ENCODE measurements at regions not wholly inside any gene's neighbourhood (a gene's known extent, or its start where the extent isn't known, plus 50 kb on each side); places are given as distances from the start of the nearest gene placed in this dataset.
A peak's percentile ranks its signal among the peaks of the same experiment; 100 is the strongest.

DNA sequence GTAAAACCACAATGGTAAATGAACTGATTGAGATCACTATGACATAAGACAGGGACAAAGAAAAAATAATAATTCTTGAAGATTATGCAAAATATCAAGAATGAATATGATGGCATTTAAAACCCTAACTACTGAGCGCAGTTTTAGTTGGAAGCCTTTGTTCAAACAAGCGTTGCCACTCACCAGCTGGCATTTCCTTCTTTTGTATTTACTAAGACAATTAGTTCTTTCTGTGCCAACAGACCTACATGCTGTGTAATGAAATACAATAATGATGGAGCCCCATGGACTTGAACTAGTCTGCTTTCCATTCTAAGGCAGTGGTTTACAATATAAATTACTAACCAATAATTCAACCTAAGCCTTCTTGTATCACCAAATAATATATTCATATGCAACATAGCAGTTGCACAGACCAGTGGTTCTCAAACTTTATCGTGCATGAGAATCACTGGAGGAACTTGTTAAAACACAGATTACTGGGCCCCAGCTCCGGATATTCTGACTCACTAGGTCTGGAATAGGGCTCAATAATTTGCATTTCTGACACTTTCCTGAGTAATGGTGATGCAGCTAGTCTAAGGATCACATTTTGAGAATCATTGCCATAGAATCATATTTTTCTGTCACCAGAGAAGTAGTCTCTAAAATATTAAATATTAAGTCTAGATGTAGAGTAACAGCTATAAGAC lies 196.4 kb upstream of the MAGEB18 start:
- H3K36me3 Mint-ChIP-seq (ENCODE audit: low read depth) = no peaks in the 10 kb centered on the region
- peaks cover 4% of the 10 kb centered on the region for H3K9me3 Mint-ChIP-seq
- ATAC-seq (no peak), DNase-seq (no peak)
- H3K4me1 Mint-ChIP-seq = no peaks in the 10 kb centered on the region
- no peak overlapping the region for H3K4me3 Mint-ChIP-seq
- H3K27ac Mint-ChIP-seq = no peak overlapping the region
- no peaks in the 10 kb centered on the region for H3K27me3 Mint-ChIP-seq

DNA sequence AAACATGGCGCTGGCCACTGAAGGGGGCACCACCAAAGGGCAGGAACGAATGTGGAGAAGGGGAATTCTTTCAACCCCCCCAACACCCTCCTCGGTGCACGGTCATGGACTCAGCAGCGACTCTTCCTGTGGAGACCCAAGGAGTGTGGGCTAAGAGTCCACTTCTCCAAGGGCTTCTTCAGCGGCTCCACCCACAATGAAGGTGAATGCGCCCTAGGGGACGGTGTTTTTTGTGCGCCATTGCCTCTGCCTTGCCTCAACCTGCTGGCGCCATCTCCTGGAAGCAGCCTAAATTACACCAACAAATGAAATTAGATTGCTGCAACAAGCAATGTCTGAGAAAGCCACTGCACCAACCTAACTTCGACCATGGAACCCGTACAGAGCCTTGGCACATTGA lies 169.2 kb upstream of the MAGEB18 start:
- Mint-ChIP-seq H3K9me3 (peaks cover 9% of the 10 kb centered on the region), H3K27ac (no peak overlapping the region), H3K36me3 (ENCODE audit: low read depth) (no peaks in the 10 kb centered on the region), H3K27me3 (no peaks in the 10 kb centered on the region), H3K4me1 (no peaks in the 10 kb centered on the region), H3K4me3 (no peak overlapping the region)
- DNase-seq (peak; percentile 1), ATAC-seq (no peak)

DNA sequence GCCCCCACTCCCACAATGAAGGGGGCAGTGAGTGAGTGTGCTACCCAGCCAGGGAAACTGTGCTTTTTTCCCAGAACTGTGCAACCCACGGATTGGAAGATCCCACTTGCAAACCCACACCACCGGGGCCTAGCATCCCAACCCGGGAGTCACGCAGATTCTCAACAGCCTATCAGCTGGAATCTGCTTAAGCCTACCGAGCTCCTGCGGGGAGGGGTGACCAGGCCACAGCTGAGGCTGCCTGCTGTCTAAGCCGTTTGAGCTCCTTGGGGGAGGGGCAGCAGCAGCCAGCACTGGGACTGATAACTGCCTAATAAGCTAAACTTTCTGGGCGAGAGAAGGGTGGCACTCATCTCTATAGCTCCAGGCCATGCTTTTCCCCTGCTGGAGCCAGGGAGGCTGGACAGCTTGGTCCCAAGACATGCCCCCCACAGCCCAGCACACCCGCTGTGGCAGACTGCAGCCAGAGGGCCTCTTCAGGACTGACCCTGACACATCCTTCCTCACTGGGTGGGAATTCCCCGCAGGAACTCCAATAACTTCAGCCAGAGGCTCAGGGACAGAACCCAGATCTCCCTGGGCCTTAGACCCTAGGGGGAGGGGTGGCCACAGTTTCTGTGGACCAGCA lies 161.3 kb upstream of the MAGEB18 start:
- H3K4me3 Mint-ChIP-seq = no peak overlapping the region
- H3K27me3 Mint-ChIP-seq = no peaks in the 10 kb centered on the region
- peaks cover 6% of the 10 kb centered on the region for H3K9me3 Mint-ChIP-seq

DNA sequence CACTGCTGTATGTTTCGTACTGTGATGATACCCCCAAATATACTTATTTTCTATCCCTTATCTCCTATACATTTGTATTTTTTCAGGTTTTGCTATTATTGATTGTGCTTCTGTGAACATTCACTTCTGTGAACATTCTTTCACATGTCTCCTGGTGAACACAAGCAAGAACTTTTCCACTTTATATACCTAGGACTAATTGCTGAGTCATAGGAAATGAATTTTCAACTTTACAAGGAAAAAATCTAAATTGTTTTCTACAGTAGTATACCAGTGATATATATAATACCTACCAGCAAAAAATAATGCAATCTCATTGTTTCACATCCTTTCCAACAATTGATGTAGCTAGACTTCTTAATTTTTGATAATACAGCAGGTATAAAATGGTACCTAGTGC lies 139.5 kb upstream of the MAGEB18 start:
- H3K27me3 Mint-ChIP-seq = no peaks in the 10 kb centered on the region
- ATAC-seq (no peak), DNase-seq (no peak)
- no peak overlapping the region for H3K4me3 Mint-ChIP-seq
- no peaks in the 10 kb centered on the region for H3K4me1 Mint-ChIP-seq
- H3K27ac Mint-ChIP-seq = no peak overlapping the region
- no peaks in the 10 kb centered on the region for H3K36me3 Mint-ChIP-seq (ENCODE audit: low read depth)
- H3K9me3 Mint-ChIP-seq = no peaks in the 10 kb centered on the region

More for the DNA sequence above, 161.3 kb upstream of the MAGEB18 start:
- Mint-ChIP-seq H3K36me3 (ENCODE audit: low read depth) (no peaks in the 10 kb centered on the region), H3K4me1 (no peaks in the 10 kb centered on the region), H3K27ac (no peak overlapping the region)
- no peak for DNase-seq
- ATAC-seq = no peak

DNA sequence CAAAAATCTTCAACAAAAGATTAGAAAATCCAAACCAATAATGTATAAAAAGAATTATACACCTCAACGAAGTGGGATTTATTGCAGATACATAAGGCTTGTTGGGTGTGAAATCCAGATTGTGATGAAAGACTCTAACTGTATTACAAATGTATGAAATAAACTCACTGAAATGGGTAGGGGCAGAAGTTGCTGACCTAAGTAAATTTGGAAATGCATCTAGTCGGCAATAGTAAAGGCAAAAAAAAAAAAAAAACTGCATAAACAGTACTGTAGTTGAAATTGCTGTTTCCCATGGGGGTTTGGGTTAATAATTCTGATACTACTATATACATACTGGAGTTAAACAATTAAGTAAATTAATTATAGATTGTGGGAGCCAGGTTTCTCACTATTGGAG lies 130.7 kb upstream of the MAGEB18 start:
- H3K27ac Mint-ChIP-seq = no peak overlapping the region
- H3K4me1 Mint-ChIP-seq = no peaks in the 10 kb centered on the region
- ATAC-seq (no peak), DNase-seq (no peak)
- H3K27me3 Mint-ChIP-seq = no peaks in the 10 kb centered on the region
- H3K36me3 Mint-ChIP-seq (ENCODE audit: low read depth) = no peaks in the 10 kb centered on the region
- peaks cover 4% of the 10 kb centered on the region for H3K9me3 Mint-ChIP-seq
- no peak overlapping the region for H3K4me3 Mint-ChIP-seq

DNA sequence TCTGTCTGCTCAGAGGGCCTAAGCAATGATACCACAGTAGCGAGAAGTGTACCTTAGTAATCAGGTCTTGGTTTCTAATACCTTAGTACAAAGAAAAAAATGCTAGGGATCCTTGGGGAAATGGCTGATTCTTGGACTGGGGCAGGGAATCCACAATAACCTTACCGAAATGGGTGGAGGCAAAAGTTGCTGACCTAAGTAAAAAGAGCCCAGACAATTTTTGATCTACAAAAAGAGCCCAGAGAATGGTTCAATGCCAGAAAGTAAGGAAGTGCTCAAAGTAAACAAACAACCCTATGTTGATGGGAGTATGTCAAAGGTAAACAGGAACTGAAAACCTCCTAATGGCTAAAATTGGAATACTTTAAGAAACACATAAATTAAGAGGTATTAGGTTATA lies 130.1 kb upstream of the MAGEB18 start:
- no peak for DNase-seq
- ATAC-seq = no peak
- H3K4me1 Mint-ChIP-seq = no peaks in the 10 kb centered on the region
- no peak overlapping the region for H3K27ac Mint-ChIP-seq
- no peaks in the 10 kb centered on the region for H3K27me3 Mint-ChIP-seq
- H3K36me3 Mint-ChIP-seq (ENCODE audit: low read depth) = no peaks in the 10 kb centered on the region
- peaks cover 4% of the 10 kb centered on the region for H3K9me3 Mint-ChIP-seq
- H3K4me3 Mint-ChIP-seq = no peak overlapping the region

DNA sequence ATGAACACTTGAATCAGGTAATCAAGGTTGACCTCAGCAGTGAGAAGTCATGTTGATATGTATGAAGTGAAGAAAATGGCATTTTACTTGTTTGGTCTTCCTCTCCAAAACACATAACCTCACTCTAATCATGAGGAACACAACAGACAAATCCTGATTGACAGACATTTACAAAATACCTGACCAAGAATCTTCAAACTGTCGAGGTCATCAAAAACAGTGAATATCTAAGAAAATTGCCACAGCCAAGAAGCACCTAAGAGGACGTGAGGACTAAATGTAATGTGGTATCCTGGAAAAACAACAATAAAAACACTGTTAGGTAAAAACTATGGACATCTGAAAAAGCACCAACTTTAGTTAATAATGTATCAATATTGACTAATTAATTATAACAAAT lies 129.5 kb upstream of the MAGEB18 start:
- H3K27ac Mint-ChIP-seq = no peak overlapping the region
- peaks cover 4% of the 10 kb centered on the region for H3K9me3 Mint-ChIP-seq
- H3K4me3 Mint-ChIP-seq = no peak overlapping the region

DNA sequence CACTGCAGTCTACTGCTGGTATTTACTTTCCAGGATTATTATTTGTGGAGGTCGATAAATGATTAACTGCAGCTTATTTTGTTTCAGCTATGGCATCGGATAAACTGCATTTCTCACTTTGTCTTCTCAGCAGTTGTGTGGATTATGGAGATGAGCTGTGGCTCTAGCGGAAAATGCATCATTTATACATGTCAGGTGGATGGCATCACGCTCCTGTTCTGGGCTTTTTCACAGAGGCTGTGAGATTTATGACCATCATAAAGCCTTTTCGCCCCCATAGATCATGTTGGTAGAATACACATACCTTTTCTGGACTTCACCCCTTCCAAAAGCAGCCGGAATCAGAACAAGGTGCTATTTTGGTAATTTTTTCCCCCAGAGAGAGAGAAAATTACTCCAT lies 118.8 kb upstream of the MAGEB18 start:
- no peak for DNase-seq
- Mint-ChIP-seq H3K4me1 (no peaks in the 10 kb centered on the region), H3K36me3 (ENCODE audit: low read depth) (no peaks in the 10 kb centered on the region), H3K27me3 (no peaks in the 10 kb centered on the region), H3K9me3 (no peaks in the 10 kb centered on the region), H3K27ac (no peak overlapping the region), H3K4me3 (no peak overlapping the region)
- no peak for ATAC-seq

More for the DNA sequence above, 129.5 kb upstream of the MAGEB18 start:
- H3K27me3 Mint-ChIP-seq = no peaks in the 10 kb centered on the region
- ATAC-seq = no peak
- no peak for DNase-seq
- no peaks in the 10 kb centered on the region for H3K4me1 Mint-ChIP-seq
- no peaks in the 10 kb centered on the region for H3K36me3 Mint-ChIP-seq (ENCODE audit: low read depth)

DNA sequence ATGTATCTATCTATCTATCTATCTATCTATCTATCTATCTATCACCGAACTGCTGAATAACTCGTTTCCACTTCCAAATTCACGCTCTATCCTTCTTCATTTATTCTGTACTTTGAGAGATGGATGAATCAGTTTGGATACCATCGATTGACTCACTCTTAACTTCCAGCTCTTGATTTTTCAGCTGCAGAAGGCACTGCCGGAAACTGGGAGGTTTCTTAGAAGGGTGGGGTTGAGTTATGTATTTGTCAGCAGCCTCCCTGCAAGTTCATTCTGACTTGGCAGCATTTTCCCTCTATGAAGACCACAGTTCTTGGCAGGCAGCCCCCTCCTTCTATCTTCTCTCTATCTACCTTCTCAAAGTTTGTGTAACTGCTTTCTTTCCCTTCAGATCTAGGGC lies 112.0 kb upstream of the MAGEB18 start:
- Mint-ChIP-seq H3K36me3 (ENCODE audit: low read depth) (no peaks in the 10 kb centered on the region), H3K27me3 (no peaks in the 10 kb centered on the region), H3K4me3 (no peak overlapping the region), H3K27ac (no peak overlapping the region), H3K9me3 (no peaks in the 10 kb centered on the region), H3K4me1 (no peaks in the 10 kb centered on the region)
- DNase-seq (no peak), ATAC-seq (no peak)

DNA sequence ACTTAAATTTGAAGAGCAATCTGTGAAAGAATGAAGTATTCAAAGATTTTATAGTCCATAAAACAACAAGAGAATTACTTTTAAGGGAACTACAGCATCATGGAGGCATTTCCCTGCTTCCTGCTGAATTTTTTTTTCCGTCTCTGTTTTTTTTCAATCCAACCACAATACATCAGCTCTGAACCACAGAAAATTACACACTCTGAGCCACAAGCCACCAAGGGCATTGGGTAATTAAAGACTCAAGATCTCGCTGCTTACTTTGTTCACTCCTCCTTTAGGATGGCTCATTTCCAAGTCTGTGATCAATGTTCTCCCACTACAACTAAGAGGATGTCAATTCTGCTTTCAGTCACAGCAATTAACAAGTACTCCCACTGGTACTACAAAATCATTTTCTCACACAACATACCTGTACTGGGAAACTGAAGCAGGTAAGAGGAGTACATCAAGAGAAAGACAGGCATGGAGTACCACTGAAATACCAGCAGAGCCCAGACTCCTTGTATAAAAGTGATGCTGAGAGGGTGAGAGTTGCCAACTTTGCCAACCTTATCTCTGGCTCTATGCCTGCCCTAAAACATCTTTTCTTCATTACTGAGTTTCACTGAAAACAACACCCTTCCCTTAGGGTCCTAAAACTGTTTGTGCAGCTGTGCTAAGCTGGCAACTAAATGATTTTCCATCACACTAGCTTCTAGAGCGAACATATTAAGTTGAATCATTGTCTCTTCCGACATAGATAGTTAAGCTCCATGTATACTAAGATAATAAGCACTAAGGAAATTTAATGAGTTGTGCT lies 105.8 kb upstream of the MAGEB18 start:
- H3K4me1 Mint-ChIP-seq = no peaks in the 10 kb centered on the region
- DNase-seq = no peak
- H3K9me3 Mint-ChIP-seq = no peaks in the 10 kb centered on the region
- no peak overlapping the region for H3K4me3 Mint-ChIP-seq
- H3K27ac Mint-ChIP-seq = no peak overlapping the region
- no peaks in the 10 kb centered on the region for H3K36me3 Mint-ChIP-seq (ENCODE audit: low read depth)
- H3K27me3 Mint-ChIP-seq = no peaks in the 10 kb centered on the region
- ATAC-seq = no peak

DNA sequence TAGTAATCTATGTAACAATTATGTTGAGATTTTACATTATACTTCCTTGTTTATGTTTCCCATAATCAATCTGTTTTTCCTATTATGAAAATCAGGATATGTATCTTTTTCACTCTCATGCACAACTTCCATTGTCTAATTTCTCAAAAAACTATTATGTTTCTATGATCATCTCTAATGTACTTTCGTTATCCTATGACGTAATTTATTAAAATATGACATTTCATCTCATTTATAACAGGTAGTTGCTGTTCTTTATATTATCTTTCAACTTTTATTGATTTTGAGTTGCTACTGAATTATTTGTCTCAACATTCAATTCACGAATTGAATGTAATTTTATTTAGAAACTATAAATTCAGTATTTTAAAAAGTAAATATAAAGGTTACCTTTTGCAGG lies 100.8 kb upstream of the MAGEB18 start:
- Mint-ChIP-seq H3K27ac (no peak overlapping the region), H3K27me3 (no peaks in the 10 kb centered on the region), H3K9me3 (no peaks in the 10 kb centered on the region), H3K36me3 (ENCODE audit: low read depth) (no peaks in the 10 kb centered on the region), H3K4me1 (no peaks in the 10 kb centered on the region), H3K4me3 (no peak overlapping the region)
- ATAC-seq = no peak
- DNase-seq = no peak

DNA sequence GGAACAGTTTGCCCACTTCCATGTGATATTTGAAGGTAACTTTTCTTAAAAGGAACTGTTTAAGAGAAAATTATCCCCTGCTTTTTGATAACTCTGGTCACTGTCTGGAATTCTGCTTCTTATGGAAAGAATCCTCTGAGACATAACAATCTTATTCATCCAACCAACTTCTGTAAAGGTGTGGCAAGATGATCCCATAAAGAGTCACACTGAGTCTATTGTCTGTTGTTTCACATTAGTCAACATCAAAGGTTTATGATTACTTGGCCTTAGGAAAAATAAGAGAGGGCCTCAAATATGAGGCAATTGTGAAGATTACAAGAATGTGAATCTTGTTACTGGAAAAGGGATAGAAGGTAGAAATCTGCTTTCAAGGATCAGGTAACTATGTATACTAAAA lies 88.0 kb upstream of the MAGEB18 start:
- H3K4me3 Mint-ChIP-seq = no peak overlapping the region
- DNase-seq (no peak), ATAC-seq (no peak)
- no peaks in the 10 kb centered on the region for H3K4me1 Mint-ChIP-seq
- H3K27ac Mint-ChIP-seq = no peak overlapping the region
- no peaks in the 10 kb centered on the region for H3K36me3 Mint-ChIP-seq (ENCODE audit: low read depth)
- H3K9me3 Mint-ChIP-seq = no peaks in the 10 kb centered on the region
- no peaks in the 10 kb centered on the region for H3K27me3 Mint-ChIP-seq

DNA sequence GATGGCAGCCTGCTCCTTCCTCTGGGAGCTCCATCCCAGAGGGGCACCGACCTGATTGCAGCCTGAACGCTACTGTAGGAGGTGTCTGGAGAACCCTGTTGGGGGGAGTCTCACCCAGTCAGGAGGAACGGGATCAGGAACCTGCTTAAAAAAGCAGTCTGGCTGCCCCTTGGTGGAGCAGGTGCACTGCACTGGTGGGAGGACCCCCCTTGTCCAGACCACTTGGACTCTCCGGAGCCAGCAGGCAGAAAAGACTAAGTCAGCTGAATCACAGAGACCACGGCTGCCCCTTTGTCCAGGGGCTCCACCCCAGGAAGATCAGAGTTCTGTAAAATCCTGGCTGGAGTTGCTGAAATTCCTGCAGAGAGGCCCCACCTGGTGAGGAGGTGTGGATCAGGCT lies 67.3 kb upstream of the MAGEB18 start:
- no peaks in the 10 kb centered on the region for H3K27me3 Mint-ChIP-seq
- no peaks in the 10 kb centered on the region for H3K36me3 Mint-ChIP-seq (ENCODE audit: low read depth)
- no peak for ATAC-seq
- no peak overlapping the region for H3K27ac Mint-ChIP-seq
- H3K4me3 Mint-ChIP-seq = no peak overlapping the region
- H3K4me1 Mint-ChIP-seq = no peaks in the 10 kb centered on the region
- H3K9me3 Mint-ChIP-seq = peaks cover 3% of the 10 kb centered on the region
- DNase-seq = no peak

DNA sequence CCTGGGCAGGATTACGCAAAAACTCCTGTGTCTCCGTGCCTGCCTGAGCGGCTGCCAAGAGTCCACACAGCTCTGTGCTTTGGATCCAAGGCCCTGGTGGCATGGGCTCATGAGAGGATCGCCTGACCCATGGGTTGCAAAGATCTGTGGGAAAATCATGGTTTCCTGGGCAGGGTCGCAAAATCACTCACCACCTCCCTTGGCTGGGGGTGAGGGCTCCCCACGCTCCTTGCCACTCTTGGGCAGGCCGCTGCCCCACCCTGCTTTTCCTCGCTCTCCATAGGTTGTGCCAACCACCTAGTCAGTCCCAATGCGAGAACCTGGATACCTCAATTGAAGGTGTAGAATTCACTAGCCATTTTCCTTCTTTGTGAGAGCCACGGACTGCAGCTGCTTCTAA lies 66.5 kb upstream of the MAGEB18 start:
- ATAC-seq (no peak), DNase-seq (no peak)
- Mint-ChIP-seq H3K4me3 (no peak overlapping the region), H3K4me1 (no peaks in the 10 kb centered on the region), H3K27me3 (no peaks in the 10 kb centered on the region), H3K9me3 (peaks cover 3% of the 10 kb centered on the region), H3K27ac (no peak overlapping the region), H3K36me3 (ENCODE audit: low read depth) (no peaks in the 10 kb centered on the region)

DNA sequence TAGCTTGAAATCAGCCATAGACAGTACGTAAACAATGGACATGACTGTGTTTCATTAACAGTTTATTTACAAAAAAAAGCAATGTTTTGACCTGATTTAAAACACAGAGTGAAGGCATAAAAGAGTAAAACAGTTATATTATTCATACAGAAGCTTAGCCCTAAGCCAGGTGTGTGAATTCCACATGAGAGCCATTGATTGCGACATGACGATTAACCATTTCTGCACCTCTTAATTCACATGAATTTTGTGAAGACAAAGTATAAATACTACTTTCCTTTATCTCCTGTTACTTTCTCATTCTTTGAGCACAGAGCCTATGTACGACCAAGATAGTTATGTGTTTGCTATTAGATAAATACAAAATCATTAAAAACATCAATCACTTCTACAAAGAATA lies 55.0 kb upstream of the MAGEB18 start:
- no peak overlapping the region for H3K4me3 Mint-ChIP-seq
- no peak for DNase-seq
- no peaks in the 10 kb centered on the region for H3K36me3 Mint-ChIP-seq (ENCODE audit: low read depth)
- no peak for ATAC-seq
- no peaks in the 10 kb centered on the region for H3K4me1 Mint-ChIP-seq
- no peaks in the 10 kb centered on the region for H3K9me3 Mint-ChIP-seq
- no peak overlapping the region for H3K27ac Mint-ChIP-seq
- H3K27me3 Mint-ChIP-seq = no peaks in the 10 kb centered on the region
